CD4-positive, CD25-positive, alpha-beta regulatory T cell (primary cell): ENCODE measurements at regions not wholly inside any gene's neighbourhood (a gene's known extent, or its start where the extent isn't known, plus 50 kb on each side); places are given as distances from the start of the nearest gene placed in this dataset.
"Not testable (repeated sequence)": the region's sequence is repeated elsewhere in the genome, so short reads cannot be mapped to it uniquely, and the experiment has no call there.

Source experiments
- ATAC-seq, 2 donors: fragments of 150-1000 bp; cut with Tn5 transposase; one replicate each; pipeline ENCODE4 v1.10.0; 2021; ENCODE audit warnings: low read depth in 2 of 2, moderate number of reproducible peaks in 2 of 2, moderate library complexity in 1 of 2
- DNase-seq, 3 donors: peaks; one replicate each; pipeline versions ENCODE4 v3.0.0 to v3.0.0-alpha.2; 2012 to 2022; ENCODE audit warnings: mixed read lengths in 1 of 3
- H3K27ac ChIP-seq: one replicate; pipeline ENCODE4 v1.7.0; 2013; ENCODE audit warnings: mild to moderate bottlenecking, low read length; ENCODE audit not compliant: insufficient read depth, poor library complexity, severe bottlenecking
- H3K27me3 ChIP-seq: one replicate; pipeline ENCODE4 v1.7.0; 2013; ENCODE audit warnings: low read length; ENCODE audit not compliant: control insufficient read depth, insufficient read depth
- H3K36me3 ChIP-seq: one replicate; pipeline ENCODE4 v1.7.0; 2013; ENCODE audit warnings: mild to moderate bottlenecking, low read length, moderate library complexity; ENCODE audit not compliant: control insufficient read depth, insufficient read depth
- H3K4me1 ChIP-seq: 2 replicates; pipeline ENCODE4 v1.7.0; 2013; ENCODE audit warnings: mild to moderate bottlenecking, low read length; ENCODE audit not compliant: insufficient read depth, control insufficient read depth, poor library complexity, severe bottlenecking
- H3K4me3 ChIP-seq: one replicate; pipeline ENCODE4 v1.7.0; 2013; ENCODE audit warnings: low read depth, mild to moderate bottlenecking, low read length, moderate library complexity
- H3K9me3 ChIP-seq, 2 experiments: 1 replicate in 1 of 2; 2 replicates in 1 of 2; pipeline ENCODE4 v1.7.0; 2013; ENCODE audit warnings: low read length in 2 of 2, mild to moderate bottlenecking in 1 of 2, moderate library complexity in 1 of 2; ENCODE audit not compliant: control insufficient read depth in 2 of 2
- H3K27ac Mint-ChIP-seq, 3 donors: one replicate each; pipeline ENCODE4 v1.8.0; 2020 to 2022; ENCODE audit warnings: mild to moderate bottlenecking in 3 of 3, mixed read lengths in 3 of 3, moderate library complexity in 2 of 3
- H3K27me3 Mint-ChIP-seq: one replicate; pipeline ENCODE4 v1.8.0; 2022; ENCODE audit warnings: mild to moderate bottlenecking, mixed read lengths
- H3K36me3 Mint-ChIP-seq: one replicate; pipeline ENCODE4 v1.8.0; 2020; ENCODE audit warnings: mixed read lengths
- H3K4me1 Mint-ChIP-seq, 4 donors: one replicate each; pipeline ENCODE4 v1.8.0; 2020 to 2022; ENCODE audit warnings: mixed read lengths in 4 of 4, mild to moderate bottlenecking in 1 of 4
- H3K4me3 Mint-ChIP-seq, 4 donors: one replicate each; pipeline ENCODE4 v1.8.0; 2020 to 2022; ENCODE audit warnings: mild to moderate bottlenecking in 4 of 4, mixed read lengths in 4 of 4, moderate library complexity in 3 of 4
- H3K9me3 Mint-ChIP-seq, 7 donors: one replicate each; pipeline ENCODE4 v1.8.0; 2020 to 2022; ENCODE audit warnings: mixed read lengths in 7 of 7, mild to moderate bottlenecking in 3 of 7, moderate library complexity in 2 of 7

GRCh38 chr2:95723627-95724210 is 131.9 kb downstream of the TRIM43 start:
- H3K27ac Mint-ChIP-seq, H3K27ac ChIP-seq, H3K9me3 Mint-ChIP-seq, H3K36me3 Mint-ChIP-seq, H3K27me3 Mint-ChIP-seq, H3K9me3 ChIP-seq, H3K36me3 ChIP-seq, H3K4me1 Mint-ChIP-seq, H3K4me3 Mint-ChIP-seq, ATAC-seq, DNase-seq, H3K4me3 ChIP-seq, H3K4me1 ChIP-seq, H3K27me3 ChIP-seq: not testable (repeated sequence)

- not testable (repeated sequence) for H3K9me3 ChIP-seq, H3K4me3 Mint-ChIP-seq, H3K4me1 ChIP-seq, H3K4me3 ChIP-seq, H3K36me3 Mint-ChIP-seq, H3K27me3 Mint-ChIP-seq, H3K27me3 ChIP-seq, DNase-seq, H3K9me3 Mint-ChIP-seq, H3K4me1 Mint-ChIP-seq, H3K27ac Mint-ChIP-seq, H3K27ac ChIP-seq, H3K36me3 ChIP-seq, ATAC-seq
Observed at GRCh38 chr2:95725191-95725590, 133.4 kb downstream of the TRIM43 start.

GRCh38 chr2:95725677-95726076 is 133.9 kb downstream of the TRIM43 start:
- not testable (repeated sequence) for DNase-seq, H3K36me3 ChIP-seq, H3K9me3 ChIP-seq, H3K4me3 Mint-ChIP-seq, H3K4me1 ChIP-seq, H3K27ac ChIP-seq, H3K27ac Mint-ChIP-seq, H3K4me1 Mint-ChIP-seq, H3K27me3 Mint-ChIP-seq, H3K4me3 ChIP-seq, H3K27me3 ChIP-seq, H3K36me3 Mint-ChIP-seq, ATAC-seq, H3K9me3 Mint-ChIP-seq

- not testable (repeated sequence) for H3K27me3 Mint-ChIP-seq, ATAC-seq, H3K36me3 ChIP-seq, H3K9me3 ChIP-seq, DNase-seq, H3K27ac ChIP-seq, H3K4me1 ChIP-seq, H3K4me3 Mint-ChIP-seq, H3K4me1 Mint-ChIP-seq, H3K36me3 Mint-ChIP-seq, H3K4me3 ChIP-seq, H3K9me3 Mint-ChIP-seq, H3K27me3 ChIP-seq
- H3K27ac Mint-ChIP-seq, result peak overlapping the region in 1 of 3 donors; percentile 38
Observed at GRCh38 chr2:95727420-95727819, 135.6 kb downstream of the TRIM43 start.

- no peak overlapping the region for H3K27ac ChIP-seq
- H3K4me3 Mint-ChIP-seq, result no peak overlapping the region
- no peaks in the 10 kb centered on the region for H3K4me1 Mint-ChIP-seq
- no peaks in the 10 kb centered on the region for H3K4me1 ChIP-seq
- H3K9me3 ChIP-seq, result no peaks in the 10 kb centered on the region
- no peaks in the 10 kb centered on the region for H3K27me3 ChIP-seq
- no peak overlapping the region for H3K4me3 ChIP-seq
- no peak overlapping the region for H3K27ac Mint-ChIP-seq
- peaks cover 8% of the 10 kb centered on the region for H3K27me3 Mint-ChIP-seq
- H3K36me3 ChIP-seq, result no peaks in the 10 kb centered on the region
- no peaks in the 10 kb centered on the region for H3K9me3 Mint-ChIP-seq
- no peaks in the 10 kb centered on the region for H3K36me3 Mint-ChIP-seq
- ATAC-seq (no peak), DNase-seq (peak in 2 of 3 donors; percentile 10 to 64)
Observed at GRCh38 chr2:95728878-95729596, 137.2 kb downstream of the TRIM43 start.

GRCh38 chr2:95729597-95729955 is 137.8 kb downstream of the TRIM43 start:
- Mint-ChIP-seq H3K27ac (no peak overlapping the region), H3K4me3 (no peak overlapping the region), H3K4me1 (no peaks in the 10 kb centered on the region), H3K27me3 (peaks cover 8% of the 10 kb centered on the region), H3K36me3 (no peaks in the 10 kb centered on the region), H3K9me3 (no peaks in the 10 kb centered on the region)
- ATAC-seq (no peak), DNase-seq (no peak)
- H3K27me3 ChIP-seq, result no peaks in the 10 kb centered on the region
- no peak overlapping the region for H3K27ac ChIP-seq
- H3K4me3 ChIP-seq, result no peak overlapping the region
- H3K4me1 ChIP-seq, result no peaks in the 10 kb centered on the region
- H3K9me3 ChIP-seq, result no peaks in the 10 kb centered on the region
- no peaks in the 10 kb centered on the region for H3K36me3 ChIP-seq

GRCh38 chr2:95730813-95731212 is 139.0 kb downstream of the TRIM43 start:
- Mint-ChIP-seq H3K4me1 (no peaks in the 10 kb centered on the region), H3K27ac (no peak overlapping the region), H3K36me3 (no peaks in the 10 kb centered on the region), H3K27me3 (peaks cover 11% of the 10 kb centered on the region), H3K4me3 (no peak overlapping the region), H3K9me3 (no peaks in the 10 kb centered on the region)
- Histone ChIP-seq H3K27ac (no peak overlapping the region), H3K4me3 (no peak overlapping the region), H3K4me1 (no peaks in the 10 kb centered on the region), H3K36me3 (no peaks in the 10 kb centered on the region), H3K9me3 (no peaks in the 10 kb centered on the region), H3K27me3 (no peaks in the 10 kb centered on the region)
- no peak for DNase-seq
- ATAC-seq, result no peak
